HCT116 (cell line): ENCODE measurements at regions not wholly inside any gene's neighbourhood (a gene's known extent, or its start where the extent isn't known, plus 50 kb on each side); places are given as distances from the start of the nearest gene placed in this dataset.

ENCODE experiments used
- ATAC-seq: fragments of 200-7000 bp; cut with Tn5 transposase; 2 replicates; pipeline ENCODE4 v1.9.1; 2020; ENCODE audit warnings: mild to moderate bottlenecking, moderate library complexity
- BruUV-seq: library from RNA; stranded (reverse); fragments of 400-500 nt; replicated peaks from 2 replicates; lab custom pipeline; 2021; lab: Mats Ljungman, UMichigan
- CTCF ChIA-PET: fragments of 300-600 bp; sonication (Branson Sonifier 250); formaldehyde crosslinking; loops from one replicate; lab custom pipeline; 2021; ENCODE audit warnings: antibody characterized with exemption; lab: Charles Lee
- POLR2A ChIA-PET: fragments of 300-600, 350-600 bp; sonication (Branson Sonifier 250); formaldehyde crosslinking; loops from one replicate; lab custom pipeline; 2021; ENCODE audit warnings: antibody characterized with exemption; lab: Charles Lee
- RAD21 ChIA-PET, 2 experiments: fragments of 300-600 bp; sonication (Branson Sonifier 250); formaldehyde crosslinking; loops; one replicate each; lab custom pipeline; 2023; ENCODE audit warnings: low total read pairs in 2 of 2; ENCODE audit not compliant: uncharacterized antibody in 2 of 2, unreplicated experiment in 2 of 2, low non-redundant PET in 1 of 2; lab: Charles Lee
- DNase-seq: peaks from one replicate; pipeline ENCODE4 v3.0.0-alpha.2; 2010; ENCODE audit warnings: low read depth, low spot score
- H2AFZ ChIP-seq: fragments of 200-600 bp; shearing (Covaris generic), sonication (generic); 2 replicates; pipeline ENCODE4 v1.6.1; 2017; ENCODE audit warnings: low read depth, mixed run types, mixed read lengths, antibody characterized with exemption, low read length; ENCODE audit not compliant: poor library complexity, severe bottlenecking
- H3K27ac ChIP-seq: 2 replicates; pipeline ENCODE4 v1.5.1; 2012; ENCODE audit warnings: low read depth, low read length
- H3K27me3 ChIP-seq: fragments of 200-600 bp; sonication (generic); 2 replicates; pipeline ENCODE4 v1.6.1; 2016; ENCODE audit warnings: mixed run types, low read length, mixed read lengths; ENCODE audit not compliant: insufficient read depth
- H3K36me3 ChIP-seq, 2 experiments: fragments of 200-500 bp in 1 of 2; fragments of 200-600 bp in 1 of 2; sonication (Bioruptor generic) in 1 of 2; sonication (generic) in 1 of 2; 2 replicates each; pipeline versions ENCODE4 v1.5.1 to v1.6.1; 2014 to 2016; ENCODE audit warnings: low read length in 2 of 2, inconsistent platforms in 1 of 2, mixed read lengths in 1 of 2, mixed run types in 1 of 2; ENCODE audit not compliant: insufficient read depth in 2 of 2, control insufficient read depth in 1 of 2
- H3K4me1 ChIP-seq, 2 experiments: fragments of 200-600 bp in 1 of 2; sonication (generic) in 1 of 2; 2 replicates each; pipeline versions ENCODE4 v1.5.1 to v1.6.1; 2012 to 2017; ENCODE audit warnings: low read length in 2 of 2, inconsistent platforms in 1 of 2, mild to moderate bottlenecking in 1 of 2, mixed read lengths in 1 of 2, mixed run types in 1 of 2, moderate library complexity in 1 of 2; ENCODE audit not compliant: insufficient read depth in 2 of 2, control insufficient read depth in 1 of 2
- H3K4me2 ChIP-seq: fragments of 200-600 bp; sonication (generic); 2 replicates; pipeline ENCODE4 v1.6.1; 2017; ENCODE audit warnings: mixed run types, low read length, mixed read lengths
- H3K4me3 ChIP-seq, 2 experiments: fragments of 200-600 bp in 1 of 2; sonication (generic) in 1 of 2; replicated peaks in 1 of 2; 2 replicates each; pipeline ENCODE4 v1.5.1; 2011 to 2016; ENCODE audit warnings: low read length in 2 of 2, control low read depth in 1 of 2, low read depth in 1 of 2, mild to moderate bottlenecking in 1 of 2, mixed read lengths in 1 of 2, mixed run types in 1 of 2
- H3K79me2 ChIP-seq: fragments of 200-600 bp; sonication (generic); 2 replicates; pipeline ENCODE4 v1.6.1; 2017; ENCODE audit warnings: mild to moderate bottlenecking, mixed run types, low read length, moderate library complexity, mixed read lengths; ENCODE audit not compliant: insufficient read depth
- H3K9ac ChIP-seq: fragments of 200-600 bp; sonication (generic); 2 replicates; pipeline ENCODE4 v1.6.1; 2016; ENCODE audit warnings: low read length, mixed read lengths
- H3K9me2 ChIP-seq: fragments of 200-600 bp; sonication (generic), shearing (Covaris generic); 2 replicates; pipeline ENCODE4 v1.6.1; 2017; ENCODE audit warnings: mixed run types, mild to moderate bottlenecking, moderate library complexity; ENCODE audit not compliant: insufficient read depth
- H3K9me3 ChIP-seq, 2 experiments: fragments of 200-500 bp in 1 of 2; fragments of 200-600 bp in 1 of 2; sonication (Bioruptor generic) in 1 of 2; sonication (generic) in 1 of 2; 2 replicates each; pipeline ENCODE4 v1.6.1; 2014 to 2017; ENCODE audit warnings: low read length in 2 of 2, mixed read lengths in 2 of 2, inconsistent platforms in 1 of 2, low read depth in 1 of 2, mild to moderate bottlenecking in 1 of 2, mixed run types in 1 of 2, moderate library complexity in 1 of 2; ENCODE audit not compliant: control insufficient read depth in 1 of 2, insufficient read depth in 1 of 2
- H4K20me1 ChIP-seq: fragments of 200-600 bp; sonication (generic), shearing (Covaris generic); 2 replicates; pipeline ENCODE4 v1.6.1; 2017; ENCODE audit warnings: mixed run types, mild to moderate bottlenecking, moderate library complexity; ENCODE audit not compliant: insufficient read depth
- CBX3 ChIP-seq: IDR thresholded peaks from 2 replicates; pipeline ENCODE4 v1.6.1; 2012; ENCODE audit warnings: low read depth
- EZH2 ChIP-seq: fragments of 200-600 bp; sonication (generic); IDR thresholded peaks from 2 replicates; pipeline ENCODE4 v1.6.1; 2017; ENCODE audit warnings: antibody characterized with exemption, mixed run types
- EZH2phosphoT487 ChIP-seq: fragments of 200-600 bp; IDR thresholded peaks from 2 replicates; pipeline ENCODE4 v1.6.1; 2018; ENCODE audit warnings: antibody characterized with exemption, borderline replicate concordance
- POLR2AphosphoS5 ChIP-seq: IDR thresholded peaks from 2 replicates; pipeline ENCODE4 v1.6.1; 2011; ENCODE audit warnings: mild to moderate bottlenecking, low read depth, low read length, moderate library complexity
- RAD21 ChIP-seq: IDR thresholded peaks from 2 replicates; pipeline ENCODE4 v1.6.1; 2012; ENCODE audit warnings: low read depth, mild to moderate bottlenecking
- SIN3A ChIP-seq: IDR thresholded peaks from 2 replicates; pipeline ENCODE4 v1.6.1; 2012; ENCODE audit warnings: low read depth
- SP1 ChIP-seq: IDR thresholded peaks from 2 replicates; pipeline ENCODE4 v1.6.1; 2012; ENCODE audit warnings: low read depth
- intact Hi-C: fragments of 100-400 bp; cut with micrococcal nuclease; formaldehyde crosslinking; loops from 2 replicates; pipeline ENCODE4 v1.10.0; 2022
- TF ChIP-seq, protein P1 (sequence below): IDR thresholded peaks from 2 replicates; pipeline ENCODE4 v1.6.1; 2012; ENCODE audit warnings: low read depth
- TF ChIP-seq, protein P2 (sequence below): IDR thresholded peaks from 2 replicates; pipeline ENCODE4 v1.6.1; 2011; ENCODE audit warnings: mild to moderate bottlenecking, low read length, moderate library complexity; ENCODE audit not compliant: insufficient replicate concordance; ENCODE audit errors: extremely low read depth
- TF ChIP-seq, protein P3 (sequence below): IDR thresholded peaks from 2 replicates; pipeline ENCODE4 v1.6.1; 2012

DNA sequence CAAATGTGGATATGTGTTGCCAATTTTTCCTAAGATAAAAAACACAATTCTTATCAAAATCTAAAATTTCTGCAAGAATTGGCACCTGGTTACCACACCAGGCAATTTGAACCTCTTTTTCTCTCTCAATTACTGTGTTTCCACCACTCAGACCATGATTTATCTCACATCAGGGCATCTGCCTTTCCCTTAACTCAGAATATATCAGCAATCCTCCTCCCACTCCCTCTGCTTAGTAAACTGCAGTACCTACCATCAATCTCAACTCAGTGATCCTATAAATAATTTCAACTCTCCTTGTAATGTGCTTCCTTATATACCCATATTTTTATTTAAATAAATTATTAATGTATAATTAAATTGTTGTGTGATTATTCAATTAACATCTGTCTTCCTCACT lies 212.3 kb upstream of the PCDH15 start:
- no peaks in the 10 kb centered on the region for H3K27me3 ChIP-seq
- no peak overlapping the region for H3K27ac ChIP-seq
- H3K9me2 ChIP-seq: no peaks in the 10 kb centered on the region
- ChIA-PET RAD21 (no interaction called here), POLR2A (no interaction called here), CTCF (no interaction called here)
- intact Hi-C loops: no loop called here
- no peak overlapping the region for H3K4me2 ChIP-seq
- DNase-seq (no peak), ATAC-seq (no peak)
- H3K9me3 ChIP-seq: peaks cover 0 to 16% of the 10 kb centered on the region in 2 experiments; a peak in 2 of 4 replicates
- no peaks in the 10 kb centered on the region for H3K79me2 ChIP-seq
- no peak overlapping the region for H3K9ac ChIP-seq
- no peaks in the 10 kb centered on the region for H3K36me3 ChIP-seq
- TF ChIP-seq CBX3: no peak
- no peak for TF ChIP-seq RAD21
- TF ChIP-seq EZH2phosphoT487: no peak
- no peak for TF ChIP-seq POLR2AphosphoS5
- no peak for TF ChIP-seq SP1
- TF ChIP-seq, protein P1, sequence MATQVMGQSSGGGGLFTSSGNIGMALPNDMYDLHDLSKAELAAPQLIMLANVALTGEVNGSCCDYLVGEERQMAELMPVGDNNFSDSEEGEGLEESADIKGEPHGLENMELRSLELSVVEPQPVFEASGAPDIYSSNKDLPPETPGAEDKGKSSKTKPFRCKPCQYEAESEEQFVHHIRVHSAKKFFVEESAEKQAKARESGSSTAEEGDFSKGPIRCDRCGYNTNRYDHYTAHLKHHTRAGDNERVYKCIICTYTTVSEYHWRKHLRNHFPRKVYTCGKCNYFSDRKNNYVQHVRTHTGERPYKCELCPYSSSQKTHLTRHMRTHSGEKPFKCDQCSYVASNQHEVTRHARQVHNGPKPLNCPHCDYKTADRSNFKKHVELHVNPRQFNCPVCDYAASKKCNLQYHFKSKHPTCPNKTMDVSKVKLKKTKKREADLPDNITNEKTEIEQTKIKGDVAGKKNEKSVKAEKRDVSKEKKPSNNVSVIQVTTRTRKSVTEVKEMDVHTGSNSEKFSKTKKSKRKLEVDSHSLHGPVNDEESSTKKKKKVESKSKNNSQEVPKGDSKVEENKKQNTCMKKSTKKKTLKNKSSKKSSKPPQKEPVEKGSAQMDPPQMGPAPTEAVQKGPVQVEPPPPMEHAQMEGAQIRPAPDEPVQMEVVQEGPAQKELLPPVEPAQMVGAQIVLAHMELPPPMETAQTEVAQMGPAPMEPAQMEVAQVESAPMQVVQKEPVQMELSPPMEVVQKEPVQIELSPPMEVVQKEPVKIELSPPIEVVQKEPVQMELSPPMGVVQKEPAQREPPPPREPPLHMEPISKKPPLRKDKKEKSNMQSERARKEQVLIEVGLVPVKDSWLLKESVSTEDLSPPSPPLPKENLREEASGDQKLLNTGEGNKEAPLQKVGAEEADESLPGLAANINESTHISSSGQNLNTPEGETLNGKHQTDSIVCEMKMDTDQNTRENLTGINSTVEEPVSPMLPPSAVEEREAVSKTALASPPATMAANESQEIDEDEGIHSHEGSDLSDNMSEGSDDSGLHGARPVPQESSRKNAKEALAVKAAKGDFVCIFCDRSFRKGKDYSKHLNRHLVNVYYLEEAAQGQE: no peak
- TF ChIP-seq, protein P2, sequence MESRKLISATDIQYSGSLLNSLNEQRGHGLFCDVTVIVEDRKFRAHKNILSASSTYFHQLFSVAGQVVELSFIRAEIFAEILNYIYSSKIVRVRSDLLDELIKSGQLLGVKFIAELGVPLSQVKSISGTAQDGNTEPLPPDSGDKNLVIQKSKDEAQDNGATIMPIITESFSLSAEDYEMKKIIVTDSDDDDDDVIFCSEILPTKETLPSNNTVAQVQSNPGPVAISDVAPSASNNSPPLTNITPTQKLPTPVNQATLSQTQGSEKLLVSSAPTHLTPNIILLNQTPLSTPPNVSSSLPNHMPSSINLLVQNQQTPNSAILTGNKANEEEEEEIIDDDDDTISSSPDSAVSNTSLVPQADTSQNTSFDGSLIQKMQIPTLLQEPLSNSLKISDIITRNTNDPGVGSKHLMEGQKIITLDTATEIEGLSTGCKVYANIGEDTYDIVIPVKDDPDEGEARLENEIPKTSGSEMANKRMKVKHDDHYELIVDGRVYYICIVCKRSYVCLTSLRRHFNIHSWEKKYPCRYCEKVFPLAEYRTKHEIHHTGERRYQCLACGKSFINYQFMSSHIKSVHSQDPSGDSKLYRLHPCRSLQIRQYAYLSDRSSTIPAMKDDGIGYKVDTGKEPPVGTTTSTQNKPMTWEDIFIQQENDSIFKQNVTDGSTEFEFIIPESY: no peak
- no peak for TF ChIP-seq SIN3A
- TF ChIP-seq, protein P3, sequence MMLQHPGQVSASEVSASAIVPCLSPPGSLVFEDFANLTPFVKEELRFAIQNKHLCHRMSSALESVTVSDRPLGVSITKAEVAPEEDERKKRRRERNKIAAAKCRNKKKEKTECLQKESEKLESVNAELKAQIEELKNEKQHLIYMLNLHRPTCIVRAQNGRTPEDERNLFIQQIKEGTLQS: no peak
- no peak for TF ChIP-seq EZH2
- H4K20me1 ChIP-seq: no peaks in the 10 kb centered on the region
- no TSS peak for BruUV-seq
- H3K4me3 ChIP-seq: no peak overlapping the region
- H2AFZ ChIP-seq: no peak overlapping the region
- H3K4me1 ChIP-seq: no peaks in the 10 kb centered on the region
